HCT116 (cell line): ENCODE measurements at regions not wholly inside any gene's neighbourhood (a gene's known extent, or its start where the extent isn't known, plus 50 kb on each side); places are given as distances from the start of the nearest gene placed in this dataset.

Experiments
- ATAC-seq: fragments of 200-7000 bp; cut with Tn5 transposase; 2 replicates; pipeline ENCODE4 v1.9.1; 2020; ENCODE audit warnings: mild to moderate bottlenecking, moderate library complexity
- BruUV-seq: library from RNA; stranded (reverse); fragments of 400-500 nt; replicated peaks from 2 replicates; lab custom pipeline; 2021; lab: Mats Ljungman, UMichigan
- CTCF ChIA-PET: fragments of 300-600 bp; sonication (Branson Sonifier 250); formaldehyde crosslinking; loops from one replicate; lab custom pipeline; 2021; ENCODE audit warnings: antibody characterized with exemption; lab: Charles Lee
- POLR2A ChIA-PET: fragments of 300-600, 350-600 bp; sonication (Branson Sonifier 250); formaldehyde crosslinking; loops from one replicate; lab custom pipeline; 2021; ENCODE audit warnings: antibody characterized with exemption; lab: Charles Lee
- RAD21 ChIA-PET, 2 experiments: fragments of 300-600 bp; sonication (Branson Sonifier 250); formaldehyde crosslinking; loops; one replicate each; lab custom pipeline; 2023; ENCODE audit warnings: low total read pairs in 2 of 2; ENCODE audit not compliant: uncharacterized antibody in 2 of 2, unreplicated experiment in 2 of 2, low non-redundant PET in 1 of 2; lab: Charles Lee
- DNase-seq: peaks from one replicate; pipeline ENCODE4 v3.0.0-alpha.2; 2010; ENCODE audit warnings: low read depth, low spot score
- H2AFZ ChIP-seq: fragments of 200-600 bp; shearing (Covaris generic), sonication (generic); 2 replicates; pipeline ENCODE4 v1.6.1; 2017; ENCODE audit warnings: low read depth, mixed run types, mixed read lengths, antibody characterized with exemption, low read length; ENCODE audit not compliant: poor library complexity, severe bottlenecking
- H3K27ac ChIP-seq: 2 replicates; pipeline ENCODE4 v1.5.1; 2012; ENCODE audit warnings: low read depth, low read length
- H3K27me3 ChIP-seq: fragments of 200-600 bp; sonication (generic); 2 replicates; pipeline ENCODE4 v1.6.1; 2016; ENCODE audit warnings: mixed run types, low read length, mixed read lengths; ENCODE audit not compliant: insufficient read depth
- H3K36me3 ChIP-seq, 2 experiments: fragments of 200-500 bp in 1 of 2; fragments of 200-600 bp in 1 of 2; sonication (Bioruptor generic) in 1 of 2; sonication (generic) in 1 of 2; 2 replicates each; pipeline versions ENCODE4 v1.5.1 to v1.6.1; 2014 to 2016; ENCODE audit warnings: low read length in 2 of 2, inconsistent platforms in 1 of 2, mixed read lengths in 1 of 2, mixed run types in 1 of 2; ENCODE audit not compliant: insufficient read depth in 2 of 2, control insufficient read depth in 1 of 2
- H3K4me1 ChIP-seq, 2 experiments: fragments of 200-600 bp in 1 of 2; sonication (generic) in 1 of 2; 2 replicates each; pipeline versions ENCODE4 v1.5.1 to v1.6.1; 2012 to 2017; ENCODE audit warnings: low read length in 2 of 2, inconsistent platforms in 1 of 2, mild to moderate bottlenecking in 1 of 2, mixed read lengths in 1 of 2, mixed run types in 1 of 2, moderate library complexity in 1 of 2; ENCODE audit not compliant: insufficient read depth in 2 of 2, control insufficient read depth in 1 of 2
- H3K4me2 ChIP-seq: fragments of 200-600 bp; sonication (generic); 2 replicates; pipeline ENCODE4 v1.6.1; 2017; ENCODE audit warnings: mixed run types, low read length, mixed read lengths
- H3K4me3 ChIP-seq, 2 experiments: fragments of 200-600 bp in 1 of 2; sonication (generic) in 1 of 2; replicated peaks in 1 of 2; 2 replicates each; pipeline ENCODE4 v1.5.1; 2011 to 2016; ENCODE audit warnings: low read length in 2 of 2, control low read depth in 1 of 2, low read depth in 1 of 2, mild to moderate bottlenecking in 1 of 2, mixed read lengths in 1 of 2, mixed run types in 1 of 2
- H3K79me2 ChIP-seq: fragments of 200-600 bp; sonication (generic); 2 replicates; pipeline ENCODE4 v1.6.1; 2017; ENCODE audit warnings: mild to moderate bottlenecking, mixed run types, low read length, moderate library complexity, mixed read lengths; ENCODE audit not compliant: insufficient read depth
- H3K9ac ChIP-seq: fragments of 200-600 bp; sonication (generic); 2 replicates; pipeline ENCODE4 v1.6.1; 2016; ENCODE audit warnings: low read length, mixed read lengths
- H3K9me2 ChIP-seq: fragments of 200-600 bp; sonication (generic), shearing (Covaris generic); 2 replicates; pipeline ENCODE4 v1.6.1; 2017; ENCODE audit warnings: mixed run types, mild to moderate bottlenecking, moderate library complexity; ENCODE audit not compliant: insufficient read depth
- H3K9me3 ChIP-seq, 2 experiments: fragments of 200-500 bp in 1 of 2; fragments of 200-600 bp in 1 of 2; sonication (Bioruptor generic) in 1 of 2; sonication (generic) in 1 of 2; 2 replicates each; pipeline ENCODE4 v1.6.1; 2014 to 2017; ENCODE audit warnings: low read length in 2 of 2, mixed read lengths in 2 of 2, inconsistent platforms in 1 of 2, low read depth in 1 of 2, mild to moderate bottlenecking in 1 of 2, mixed run types in 1 of 2, moderate library complexity in 1 of 2; ENCODE audit not compliant: control insufficient read depth in 1 of 2, insufficient read depth in 1 of 2
- H4K20me1 ChIP-seq: fragments of 200-600 bp; sonication (generic), shearing (Covaris generic); 2 replicates; pipeline ENCODE4 v1.6.1; 2017; ENCODE audit warnings: mixed run types, mild to moderate bottlenecking, moderate library complexity; ENCODE audit not compliant: insufficient read depth
- ATF3 ChIP-seq: IDR thresholded peaks from 2 replicates; pipeline ENCODE4 v1.6.1; 2012
- CBX3 ChIP-seq: IDR thresholded peaks from 2 replicates; pipeline ENCODE4 v1.6.1; 2012; ENCODE audit warnings: low read depth
- CEBPB ChIP-seq: IDR thresholded peaks from 2 replicates; pipeline ENCODE4 v1.6.1; 2012; ENCODE audit warnings: low read depth
- EGR1 ChIP-seq: IDR thresholded peaks from 2 replicates; pipeline ENCODE4 v1.6.1; 2012; ENCODE audit warnings: low read depth
- ELF1 ChIP-seq: IDR thresholded peaks from 2 replicates; pipeline ENCODE4 v1.6.1; 2012; ENCODE audit warnings: low read depth, borderline replicate concordance
- EZH2phosphoT487 ChIP-seq: fragments of 200-600 bp; IDR thresholded peaks from 2 replicates; pipeline ENCODE4 v1.6.1; 2018; ENCODE audit warnings: antibody characterized with exemption, borderline replicate concordance
- FOSL1 ChIP-seq: IDR thresholded peaks from 2 replicates; pipeline ENCODE4 v1.6.1; 2012; ENCODE audit warnings: low read depth
- JUND ChIP-seq: IDR thresholded peaks from 2 replicates; pipeline ENCODE4 v1.6.1; 2012
- MAX ChIP-seq: IDR thresholded peaks from 2 replicates; pipeline ENCODE4 v1.6.1; 2012
- POLR2A ChIP-seq: IDR thresholded peaks from 2 replicates; pipeline ENCODE4 v1.7.0; 2011; ENCODE audit warnings: borderline replicate concordance; ENCODE audit not compliant: insufficient read depth, insufficient read length; ENCODE audit errors: extremely low read depth
- RAD21 ChIP-seq: IDR thresholded peaks from 2 replicates; pipeline ENCODE4 v1.6.1; 2012; ENCODE audit warnings: low read depth, mild to moderate bottlenecking
- SIN3A ChIP-seq: IDR thresholded peaks from 2 replicates; pipeline ENCODE4 v1.6.1; 2012; ENCODE audit warnings: low read depth
- YY1 ChIP-seq: IDR thresholded peaks from 2 replicates; pipeline ENCODE4 v1.6.1; 2011; ENCODE audit warnings: low read length, low read depth, moderate library complexity, mild to moderate bottlenecking; ENCODE audit not compliant: insufficient replicate concordance; ENCODE audit errors: extremely low read depth
- ZFX ChIP-seq: fragments of 450-650 bp; IDR thresholded peaks from 2 replicates; pipeline ENCODE4 v1.6.1; 2017
- ZNF274 ChIP-seq: fragments of 200-500 bp; sonication (Bioruptor generic); IDR thresholded peaks from 2 replicates; pipeline ENCODE4 v1.6.1; 2014; ENCODE audit warnings: mild to moderate bottlenecking, low read depth, low read length, inconsistent platforms
- intact Hi-C: fragments of 100-400 bp; cut with micrococcal nuclease; formaldehyde crosslinking; loops from 2 replicates; pipeline ENCODE4 v1.10.0; 2022
- TF ChIP-seq, protein P1 (sequence below), 3 experiments: fragments of 200-600 bp in 1 of 3; sonication (generic) in 1 of 3; IDR thresholded peaks in 2 of 3; conservative IDR thresholded peaks in 1 of 3; 2 replicates each; pipeline ENCODE4 v1.5.1; 2012 to 2017; ENCODE audit warnings: low read depth in 2 of 3, low read length in 2 of 3, antibody characterized with exemption in 1 of 3, borderline replicate concordance in 1 of 3, control low read depth in 1 of 3, mild to moderate bottlenecking in 1 of 3, mixed read lengths in 1 of 3, mixed run types in 1 of 3, moderate library complexity in 1 of 3; ENCODE audit not compliant: insufficient read depth in 1 of 3

DNA sequence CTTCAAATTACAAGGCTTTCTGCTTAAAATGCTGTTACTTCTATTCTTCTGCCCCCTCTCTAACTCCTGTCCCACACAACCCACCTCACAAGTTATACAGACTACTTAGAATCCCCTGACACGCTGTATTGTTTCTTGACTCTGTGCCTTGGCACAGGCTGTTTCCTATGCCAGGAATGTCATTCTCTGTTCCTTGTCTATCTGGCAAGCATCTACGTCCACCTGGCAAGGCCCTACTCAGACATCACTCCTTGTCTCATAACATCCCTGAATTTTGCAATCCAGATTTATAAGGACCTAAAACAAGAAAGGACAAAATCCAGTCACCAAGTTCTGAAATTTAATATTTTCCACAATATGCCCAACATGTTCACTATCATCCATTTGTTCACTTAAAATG, 182.0 kb upstream of the CHRM3 start:
- Histone ChIP-seq H3K4me1 (no peaks in the 10 kb centered on the region), H4K20me1 (no peaks in the 10 kb centered on the region), H3K4me2 (no peak overlapping the region), H3K9me2 (no peaks in the 10 kb centered on the region), H3K27me3 (no peaks in the 10 kb centered on the region), H3K79me2 (no peaks in the 10 kb centered on the region), H3K4me3 (no peak overlapping the region), H3K9me3 (peaks cover 4 to 23% of the 10 kb centered on the region in 2 experiments; a peak in 2 of 4 replicates), H2AFZ (no peak overlapping the region), H3K36me3 (no peaks in the 10 kb centered on the region), H3K27ac (no peak overlapping the region), H3K9ac (no peak overlapping the region)
- CTCF ChIA-PET: no interaction called here
- TF ChIP-seq YY1 (no peak), FOSL1 (no peak), CEBPB (no peak), CBX3 (no peak), ZNF274 (no peak), EGR1 (no peak), RAD21 (no peak)
- TF ChIP-seq, protein P1, sequence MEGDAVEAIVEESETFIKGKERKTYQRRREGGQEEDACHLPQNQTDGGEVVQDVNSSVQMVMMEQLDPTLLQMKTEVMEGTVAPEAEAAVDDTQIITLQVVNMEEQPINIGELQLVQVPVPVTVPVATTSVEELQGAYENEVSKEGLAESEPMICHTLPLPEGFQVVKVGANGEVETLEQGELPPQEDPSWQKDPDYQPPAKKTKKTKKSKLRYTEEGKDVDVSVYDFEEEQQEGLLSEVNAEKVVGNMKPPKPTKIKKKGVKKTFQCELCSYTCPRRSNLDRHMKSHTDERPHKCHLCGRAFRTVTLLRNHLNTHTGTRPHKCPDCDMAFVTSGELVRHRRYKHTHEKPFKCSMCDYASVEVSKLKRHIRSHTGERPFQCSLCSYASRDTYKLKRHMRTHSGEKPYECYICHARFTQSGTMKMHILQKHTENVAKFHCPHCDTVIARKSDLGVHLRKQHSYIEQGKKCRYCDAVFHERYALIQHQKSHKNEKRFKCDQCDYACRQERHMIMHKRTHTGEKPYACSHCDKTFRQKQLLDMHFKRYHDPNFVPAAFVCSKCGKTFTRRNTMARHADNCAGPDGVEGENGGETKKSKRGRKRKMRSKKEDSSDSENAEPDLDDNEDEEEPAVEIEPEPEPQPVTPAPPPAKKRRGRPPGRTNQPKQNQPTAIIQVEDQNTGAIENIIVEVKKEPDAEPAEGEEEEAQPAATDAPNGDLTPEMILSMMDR (IDR thresholded peaks at IDR 0.05 in 2 of 3, conservative IDR thresholded peaks at IDR 0.05 in 1 of 3; ENCODE audit: borderline replicate concordance in 1 of 3, insufficient read depth in 1 of 3, low read depth in 2 of 3, low read length in 2 of 3): no peak
- POLR2A ChIA-PET: no interaction called here
- DNase-seq: no peak
- intact Hi-C loops: no loop called here
- RAD21 ChIA-PET: no interaction called here
- no TSS peak for BruUV-seq
- ATAC-seq: no peak

GRCh38 chr1:239197871-239198270, 188.5 kb upstream of the CHRM3 start:
- Histone ChIP-seq H3K27me3 (no peaks in the 10 kb centered on the region), H3K9me2 (no peaks in the 10 kb centered on the region), H3K4me2 (no peak overlapping the region), H2AFZ (no peak overlapping the region), H3K4me1 (no peaks in the 10 kb centered on the region), H4K20me1 (no peaks in the 10 kb centered on the region), H3K4me3 (no peak overlapping the region), H3K9me3 (peaks cover 5 to 6% of the 10 kb centered on the region in 2 experiments; a peak in 2 of 4 replicates), H3K36me3 (no peaks in the 10 kb centered on the region), H3K27ac (no peak overlapping the region), H3K9ac (no peak overlapping the region), H3K79me2 (no peaks in the 10 kb centered on the region)
- CTCF ChIA-PET: no interaction called here
- no peak for DNase-seq
- POLR2A ChIA-PET: no interaction called here
- RAD21 ChIA-PET: no interaction called here
- ATAC-seq: no peak
- intact Hi-C loops: no loop called here
- BruUV-seq: no TSS peak
- TF ChIP-seq POLR2A: no peak
- TF ChIP-seq ATF3: no peak
- no peak for TF ChIP-seq ZFX
- TF ChIP-seq MAX: no peak
- no peak for TF ChIP-seq FOSL1
- no peak for TF ChIP-seq ZNF274
- TF ChIP-seq YY1: no peak
- no peak for TF ChIP-seq SIN3A
- TF ChIP-seq, protein P1 (IDR thresholded peaks at IDR 0.05 in 2 of 3, conservative IDR thresholded peaks at IDR 0.05 in 1 of 3; ENCODE audit: borderline replicate concordance in 1 of 3, insufficient read depth in 1 of 3, low read depth in 2 of 3, low read length in 2 of 3): no peak
- TF ChIP-seq EGR1: no peak
- TF ChIP-seq ELF1: no peak
- no peak for TF ChIP-seq JUND
- no peak for TF ChIP-seq EZH2phosphoT487
- TF ChIP-seq CEBPB: no peak
